H9 (cell line): ENCODE measurements at regions not wholly inside any gene's neighbourhood (a gene's known extent, or its start where the extent isn't known, plus 50 kb on each side); places are given as distances from the start of the nearest gene placed in this dataset.

Experiments used
- DNase-seq: peaks from one replicate; pipeline ENCODE4 v3.0.0-alpha.2; 2017
- H2AFZ ChIP-seq: one replicate; pipeline ENCODE4 v1.6.1; 2013; ENCODE audit warnings: mild to moderate bottlenecking, low read length, control low read depth, moderate library complexity
- H2AK5ac ChIP-seq: 2 replicates; pipeline ENCODE4 v1.6.1; 2013; ENCODE audit warnings: low read length, control low read depth, mixed read lengths; ENCODE audit not compliant: insufficient read length
- H2BK120ac ChIP-seq: one replicate; pipeline ENCODE4 v1.6.1; 2013; ENCODE audit warnings: low read depth, mild to moderate bottlenecking, low read length, control low read depth, inconsistent platforms; ENCODE audit not compliant: poor library complexity, severe bottlenecking
- H2BK12ac ChIP-seq: 2 replicates; pipeline ENCODE4 v1.6.1; 2013; ENCODE audit warnings: low read length, control low read depth, mixed read lengths, low read depth; ENCODE audit not compliant: insufficient read length
- H2BK15ac ChIP-seq: 2 replicates; pipeline ENCODE4 v1.6.1; 2013; ENCODE audit warnings: low read depth, low read length, control low read depth
- H2BK20ac ChIP-seq: one replicate; pipeline ENCODE4 v1.6.1; 2013; ENCODE audit warnings: low read depth, mild to moderate bottlenecking, low read length, control low read depth, inconsistent platforms; ENCODE audit not compliant: poor library complexity, severe bottlenecking
- H2BK5ac ChIP-seq: 2 replicates; pipeline ENCODE4 v1.6.1; 2013; ENCODE audit warnings: low read length, control low read depth, mixed read lengths; ENCODE audit not compliant: insufficient read length
- H3K14ac ChIP-seq: 2 replicates; pipeline ENCODE4 v1.6.1; 2013; ENCODE audit warnings: low read length, control low read depth; ENCODE audit not compliant: insufficient read depth
- H3K18ac ChIP-seq: 2 replicates; pipeline ENCODE4 v1.6.1; 2013; ENCODE audit warnings: low read depth, mild to moderate bottlenecking, mixed read lengths, low read length, control low read depth; ENCODE audit not compliant: insufficient read length
- H3K23ac ChIP-seq: 2 replicates; pipeline ENCODE4 v1.6.1; 2013; ENCODE audit warnings: low read length, control low read depth, mixed read lengths, low read depth; ENCODE audit not compliant: insufficient read length
- H3K23me2 ChIP-seq: 2 replicates; pipeline ENCODE4 v1.6.1; 2013; ENCODE audit warnings: low read depth, mild to moderate bottlenecking, mixed read lengths, low read length, control low read depth; ENCODE audit not compliant: insufficient read length, poor library complexity, severe bottlenecking
- H3K27ac ChIP-seq: 2 replicates; pipeline ENCODE4 v1.5.1; 2013; ENCODE audit warnings: low read length, control low read depth, mixed read lengths, low read depth; ENCODE audit not compliant: insufficient read length
- H3K27me3 ChIP-seq: 2 replicates; pipeline ENCODE4 v1.6.1; 2013; ENCODE audit warnings: low read length, control low read depth, inconsistent platforms; ENCODE audit not compliant: insufficient read depth
- H3K4ac ChIP-seq: 2 replicates; pipeline ENCODE4 v1.6.1; 2013; ENCODE audit warnings: low read depth, mild to moderate bottlenecking, control low read depth, inconsistent platforms, low read length, moderate library complexity
- H3K4me1 ChIP-seq: 2 replicates; pipeline ENCODE4 v1.6.1; 2013; ENCODE audit warnings: low read length, control low read depth, inconsistent platforms; ENCODE audit not compliant: insufficient read depth
- H3K4me2 ChIP-seq: 2 replicates; pipeline ENCODE4 v1.6.1; 2013; ENCODE audit warnings: low read length, control low read depth, mixed read lengths; ENCODE audit not compliant: insufficient read length, insufficient read depth
- H3K56ac ChIP-seq: 2 replicates; pipeline ENCODE4 v1.6.1; 2013; ENCODE audit warnings: low read depth, mild to moderate bottlenecking, mixed read lengths, low read length, control low read depth; ENCODE audit not compliant: insufficient read length
- H3K79me1 ChIP-seq: 2 replicates; pipeline ENCODE4 v1.6.1; 2013; ENCODE audit warnings: low read depth, mild to moderate bottlenecking, moderate library complexity, low read length, control low read depth, inconsistent platforms; ENCODE audit not compliant: insufficient read depth, poor library complexity, severe bottlenecking
- H3K79me2 ChIP-seq: 2 replicates; pipeline ENCODE4 v1.6.1; 2013; ENCODE audit warnings: low read length, control low read depth, inconsistent platforms; ENCODE audit not compliant: insufficient read depth
- H3K9ac ChIP-seq: 2 replicates; pipeline ENCODE4 v1.6.1; 2013; ENCODE audit warnings: low read length, control low read depth, mixed read lengths; ENCODE audit not compliant: insufficient read length; ENCODE audit errors: extremely low read depth
- H3K9me3 ChIP-seq: one replicate; pipeline ENCODE4 v1.6.1; 2013; ENCODE audit warnings: low read depth, low read length, inconsistent platforms; ENCODE audit not compliant: control insufficient read depth
- H3T11ph ChIP-seq: one replicate; pipeline ENCODE4 v1.6.1; 2013; ENCODE audit warnings: mild to moderate bottlenecking, low read length, control low read depth, inconsistent platforms
- H4K20me1 ChIP-seq: one replicate; pipeline ENCODE4 v1.6.1; 2013; ENCODE audit not compliant: control insufficient read depth, insufficient read length, insufficient read depth
- H4K5ac ChIP-seq: 2 replicates; pipeline ENCODE4 v1.6.1; 2013; ENCODE audit warnings: low read depth, mild to moderate bottlenecking, mixed read lengths, low read length, control low read depth; ENCODE audit not compliant: insufficient read length
- H4K8ac ChIP-seq: replicated peaks from 2 replicates; pipeline ENCODE4 v1.6.1; 2013; ENCODE audit warnings: low read length, control low read depth, mixed read lengths, low read depth; ENCODE audit not compliant: insufficient read length
- H4K91ac ChIP-seq: 2 replicates; pipeline ENCODE4 v1.6.1; 2013; ENCODE audit warnings: low read depth, mild to moderate bottlenecking, moderate library complexity, mixed read lengths, low read length, control low read depth; ENCODE audit not compliant: insufficient read length
- H3K27ac Mint-ChIP-seq, 3 experiments: 2 replicates in 2 of 3; 3 replicates in 1 of 3; pipeline ENCODE4 v1.8.0; 2020 to 2021; ENCODE audit warnings: mixed read lengths in 3 of 3, mild to moderate bottlenecking in 1 of 3, moderate library complexity in 1 of 3
- H3K27me3 Mint-ChIP-seq: 2 replicates; pipeline ENCODE4 v1.8.0; 2021; ENCODE audit warnings: low read depth, mild to moderate bottlenecking, moderate library complexity, mixed read lengths
- H3K36me3 Mint-ChIP-seq, 3 experiments: 2 replicates in 2 of 3; 3 replicates in 1 of 3; pipeline ENCODE4 v1.8.0; 2020 to 2021; ENCODE audit warnings: low read depth in 3 of 3, mixed read lengths in 3 of 3; ENCODE audit not compliant: insufficient read depth in 1 of 3
- H3K4me1 Mint-ChIP-seq, 2 experiments: 2 replicates each; pipeline ENCODE4 v1.8.0; 2020; ENCODE audit warnings: mixed read lengths in 2 of 2
- H3K4me3 Mint-ChIP-seq, 2 experiments: 2 replicates in 1 of 2; 3 replicates in 1 of 2; pipeline ENCODE4 v1.8.0; 2020 to 2021; ENCODE audit warnings: mild to moderate bottlenecking in 2 of 2, mixed read lengths in 2 of 2, moderate library complexity in 1 of 2
- H3K9me3 Mint-ChIP-seq, 2 experiments: 2 replicates in 1 of 2; 3 replicates in 1 of 2; pipeline ENCODE4 v1.8.0; 2020; ENCODE audit warnings: mild to moderate bottlenecking in 2 of 2, mixed read lengths in 2 of 2, moderate library complexity in 1 of 2
- CTCF ChIP-seq: fragments of 200-600 bp; sonication (generic); conservative IDR thresholded peaks from 3 replicates; pipeline ENCODE4 v1.8.0; 2021; ENCODE audit warnings: antibody characterized with exemption, mild to moderate bottlenecking
- WGBS: extraction: QIAGEN DNeasy Blood & Tissue Kit; methylation state at CpG from one replicate; pipeline ENCODE4 v1.1.7; 2013; ENCODE audit warnings: missing lambda C conversion rate, low lambda C conversion rate, mixed read lengths; ENCODE audit not compliant: insufficient read length; ENCODE audit errors: extremely low coverage; 5-methylcytosine and 5-hydroxymethylcytosine counted together

DNA sequence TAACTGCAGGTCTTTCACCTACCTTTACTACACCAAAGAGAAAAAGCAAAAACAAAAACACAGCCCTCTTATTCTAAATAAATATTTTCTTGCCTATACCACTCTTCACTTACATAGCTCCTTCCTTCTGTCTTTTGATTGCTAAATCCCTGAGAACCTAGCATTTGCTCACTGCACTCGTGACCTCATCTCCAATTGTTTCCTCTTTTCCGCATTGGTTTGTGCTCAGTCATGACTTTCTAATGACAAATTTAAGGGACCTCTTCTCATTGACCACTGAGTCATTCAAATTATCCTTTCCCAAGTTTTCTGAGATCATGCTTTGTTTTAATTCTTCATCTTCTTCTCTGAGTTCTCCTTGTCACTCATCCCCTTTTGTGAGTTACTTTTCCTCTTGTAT lies 1697.1 kb downstream of the STIM2 start:
- Histone ChIP-seq H4K20me1 (no peaks in the 10 kb centered on the region), H3K79me1 (no peaks in the 10 kb centered on the region), H3K23me2 (no peaks in the 10 kb centered on the region), H4K5ac (no peak overlapping the region), H3K14ac (no peak overlapping the region), H3K23ac (no peak overlapping the region), H3K18ac (no peak overlapping the region), H3K4ac (no peak overlapping the region), H3T11ph (no peak overlapping the region), H4K8ac (no peak overlapping the region), H2BK120ac (no peak overlapping the region), H4K91ac (no peak overlapping the region), H3K9ac (no peak overlapping the region), H2BK12ac (no peak overlapping the region), H2AFZ (no peak overlapping the region), H3K27me3 (no peaks in the 10 kb centered on the region), H2BK20ac (no peak overlapping the region), H3K79me2 (no peaks in the 10 kb centered on the region), H3K4me2 (no peak overlapping the region), H3K27ac (no peak overlapping the region), H3K9me3 (no peaks in the 10 kb centered on the region), H3K56ac (no peak overlapping the region), H2BK15ac (no peak overlapping the region), H2AK5ac (no peak overlapping the region), H2BK5ac (no peak overlapping the region), H3K4me1 (no peaks in the 10 kb centered on the region)
- Mint-ChIP-seq H3K9me3 (peaks cover 4 to 5% of the 10 kb centered on the region in 2 experiments; a peak in 3 of 5 replicates), H3K4me3 (no peak overlapping the region), H3K4me1 (no peaks in the 10 kb centered on the region), H3K27ac (no peak overlapping the region; a peak in 2 of 7 replicates), H3K36me3 (peaks cover 0 to 6% (median 2%) of the 10 kb centered on the region in 3 experiments; a peak in 4 of 7 replicates), H3K27me3 (no peaks in the 10 kb centered on the region)
- no peak for DNase-seq
- TF ChIP-seq CTCF = no peak
- no CpG with 5 or more reads among the region's 2 CpGs for WGBS
